ENCODE measurements at regions not wholly inside any gene's neighbourhood (a gene's known extent, or its start where the extent isn't known, plus 50 kb on each side); places are given as distances from the start of the nearest gene placed in this dataset.
"Not testable (repeated sequence)": the region's sequence is repeated elsewhere in the genome, so short reads cannot be mapped to it uniquely, and the experiment has no call there.

GRCh38 chr5:40202814-40203440 is 476.8 kb upstream of the PTGER4 start:
- H3K36me3 ChIP-seq (ENCODE audit: control insufficient read depth in 2 of 3, insufficient read depth in 3 of 3, low read length in 3 of 3): no peaks in the 10 kb centered on the region
- DNase-seq (peak in 1 of 5 donors; percentile 11), FAIRE-seq (peak; percentile 51)
- no peak overlapping the region for H3K9ac ChIP-seq (ENCODE audit: low read length in 3 of 3)
- H3K27ac ChIP-seq (ENCODE audit: low read depth in 2 of 2, low read length in 2 of 2): no peak overlapping the region
- H3K4me1 ChIP-seq (ENCODE audit: control insufficient read depth in 2 of 3, insufficient read depth in 2 of 3, low read depth in 1 of 3, low read length in 3 of 3): no peaks in the 10 kb centered on the region
- TF ChIP-seq CTCF (IDR thresholded peaks at IDR 0.05; ENCODE audit: borderline replicate concordance, extremely low read depth, insufficient read depth): no peak
- no peak overlapping the region for H3K4me3 ChIP-seq (ENCODE audit: low read length in 3 of 3)
- H3K27me3 ChIP-seq (ENCODE audit: control insufficient read depth, insufficient read depth, low read length): no peaks in the 10 kb centered on the region
- intact Hi-C loops (cut with DNase I): no loop called here
- peaks cover 0 to 5% (median 0%) of the 10 kb centered on the region in 3 donors for H3K9me3 ChIP-seq (ENCODE audit: control insufficient read depth in 2 of 3, insufficient read depth in 1 of 3, low read length in 3 of 3)

DNA sequence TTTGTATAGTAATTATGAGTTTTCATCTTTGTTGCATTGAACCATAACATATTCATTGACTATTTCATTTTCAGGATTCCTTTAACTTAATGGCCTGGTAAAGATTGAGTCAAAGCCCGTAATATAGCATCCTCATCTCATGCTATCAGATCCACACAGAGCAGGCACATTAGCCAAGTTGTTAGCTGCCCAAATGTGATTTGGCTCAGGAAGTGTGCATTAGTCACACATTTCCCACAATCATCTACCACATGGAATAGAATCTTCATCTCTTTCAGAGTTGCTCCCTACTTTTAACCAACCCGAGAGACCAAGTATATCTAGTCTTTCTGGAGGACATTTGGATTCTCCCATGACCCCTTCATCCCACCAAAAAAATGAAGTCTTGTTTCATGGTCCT is 481.0 kb upstream of the PTGER4 start:
- peaks cover 0 to 5% (median 0%) of the 10 kb centered on the region in 3 donors for H3K9me3 ChIP-seq (ENCODE audit: control insufficient read depth in 2 of 3, insufficient read depth in 1 of 3, low read length in 3 of 3)

DNA sequence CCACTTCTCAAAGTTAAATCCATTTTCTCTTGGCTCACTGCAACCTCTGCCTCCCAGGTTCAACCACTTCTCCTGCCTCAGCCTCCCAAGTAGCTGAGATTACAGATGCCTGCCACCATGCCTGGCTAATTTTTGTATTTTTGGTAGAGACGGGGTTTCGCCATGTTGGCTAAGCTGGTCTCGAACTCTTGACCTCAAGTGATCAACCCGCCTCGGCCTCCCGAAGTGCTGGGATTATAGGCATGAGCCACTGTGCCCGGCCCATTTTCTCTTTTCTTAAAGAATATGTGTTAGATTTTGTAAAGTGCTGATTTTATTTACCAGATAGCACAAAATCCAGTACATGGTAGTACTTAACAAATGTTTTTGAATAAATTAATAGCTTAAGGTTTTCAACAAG is 484.1 kb upstream of the PTGER4 start:
- H3K9me3 ChIP-seq (ENCODE audit: control insufficient read depth in 2 of 3, insufficient read depth in 1 of 3, low read length in 3 of 3); H3K27ac ChIP-seq (ENCODE audit: low read depth in 2 of 2, low read length in 2 of 2); H3K9ac ChIP-seq (ENCODE audit: low read length in 3 of 3); intact Hi-C loops (cut with DNase I); DNase-seq; H3K4me3 ChIP-seq (ENCODE audit: low read length in 3 of 3); H3K27me3 ChIP-seq (ENCODE audit: control insufficient read depth, insufficient read depth, low read length); H3K4me1 ChIP-seq (ENCODE audit: control insufficient read depth in 2 of 3, insufficient read depth in 2 of 3, low read depth in 1 of 3, low read length in 3 of 3); FAIRE-seq; H3K36me3 ChIP-seq (ENCODE audit: control insufficient read depth in 2 of 3, insufficient read depth in 3 of 3, low read length in 3 of 3): not testable (repeated sequence)

More for the DNA sequence above, 481.0 kb upstream of the PTGER4 start:
- Histone ChIP-seq H3K27ac (ENCODE audit: low read depth in 2 of 2, low read length in 2 of 2) (no peak overlapping the region), H3K36me3 (ENCODE audit: control insufficient read depth in 2 of 3, insufficient read depth in 3 of 3, low read length in 3 of 3) (no peaks in the 10 kb centered on the region), H3K9ac (ENCODE audit: low read length in 3 of 3) (no peak overlapping the region), H3K4me1 (ENCODE audit: control insufficient read depth in 2 of 3, insufficient read depth in 2 of 3, low read depth in 1 of 3, low read length in 3 of 3) (no peaks in the 10 kb centered on the region), H3K4me3 (ENCODE audit: low read length in 3 of 3) (no peak overlapping the region), H3K27me3 (ENCODE audit: control insufficient read depth, insufficient read depth, low read length) (no peaks in the 10 kb centered on the region)
- DNase-seq (no peak), FAIRE-seq (no peak)
- no peak for TF ChIP-seq CTCF (IDR thresholded peaks at IDR 0.05; ENCODE audit: borderline replicate concordance, extremely low read depth, insufficient read depth)
- intact Hi-C loops (cut with DNase I): no loop called here

DNA sequence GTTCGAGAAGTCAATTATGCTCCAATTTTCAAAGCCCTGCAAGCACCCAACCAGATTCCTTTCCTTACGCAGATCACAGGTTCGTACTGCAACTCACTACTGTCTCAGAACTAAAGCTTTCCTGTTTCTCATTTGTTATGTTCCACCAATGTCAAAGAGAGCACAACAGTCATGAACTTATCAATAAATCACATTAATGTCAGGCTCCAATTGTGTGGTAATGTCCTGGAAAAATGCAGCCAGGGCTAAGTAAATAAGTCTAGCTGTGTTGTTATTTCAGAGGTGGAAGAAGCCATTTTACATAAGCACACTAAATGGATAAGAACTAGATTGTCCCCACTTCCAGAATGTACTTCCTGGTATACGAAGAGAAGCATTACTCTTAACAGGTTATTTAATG is 488.6 kb upstream of the PTGER4 start:
- intact Hi-C loops (cut with DNase I): no loop called here
- TF ChIP-seq CTCF (IDR thresholded peaks at IDR 0.05; ENCODE audit: borderline replicate concordance, extremely low read depth, insufficient read depth): no peak
- DNase-seq (peak in 2 of 5 donors; percentile 17 to 30), FAIRE-seq (no peak)
- H3K27me3 ChIP-seq (ENCODE audit: control insufficient read depth, insufficient read depth, low read length): no peaks in the 10 kb centered on the region
- no peaks in the 10 kb centered on the region for H3K9me3 ChIP-seq (ENCODE audit: control insufficient read depth in 2 of 3, insufficient read depth in 1 of 3, low read length in 3 of 3)
- H3K27ac ChIP-seq (ENCODE audit: low read depth in 2 of 2, low read length in 2 of 2): no peak overlapping the region
- no peak overlapping the region for H3K9ac ChIP-seq (ENCODE audit: low read length in 3 of 3)
- no peak overlapping the region for H3K4me3 ChIP-seq (ENCODE audit: low read length in 3 of 3)
- H3K4me1 ChIP-seq (ENCODE audit: control insufficient read depth in 2 of 3, insufficient read depth in 2 of 3, low read depth in 1 of 3, low read length in 3 of 3): no peaks in the 10 kb centered on the region
- no peaks in the 10 kb centered on the region for H3K36me3 ChIP-seq (ENCODE audit: control insufficient read depth in 2 of 3, insufficient read depth in 3 of 3, low read length in 3 of 3)
